LNCaP clone FGC (cell line): ENCODE measurements at regions not wholly inside any gene's neighbourhood (a gene's known extent, or its start where the extent isn't known, plus 50 kb on each side); places are given as distances from the start of the nearest gene placed in this dataset.

Source experiments
- DNase-seq: peaks from one replicate; pipeline ENCODE4 v3.0.0-alpha.2; 2011; ENCODE audit warnings: low read depth
- H3K4me3 ChIP-seq: 2 replicates; pipeline ENCODE4 v1.5.1; 2011; ENCODE audit warnings: mild to moderate bottlenecking, low read depth, low read length, control low read depth
- CTCF ChIP-seq: IDR thresholded peaks from 2 replicates; pipeline ENCODE4 v1.5.1; 2012; ENCODE audit warnings: mild to moderate bottlenecking; ENCODE audit not compliant: control insufficient read depth, insufficient read depth; ENCODE audit errors: extremely low read depth

- DNase-seq: no peak
- TF ChIP-seq CTCF: no peak
- H3K4me3 ChIP-seq: no peak overlapping the region
Observed at GRCh38 chr15:62874064-62874463, 168.5 kb upstream of the TPM1 start.

DNA sequence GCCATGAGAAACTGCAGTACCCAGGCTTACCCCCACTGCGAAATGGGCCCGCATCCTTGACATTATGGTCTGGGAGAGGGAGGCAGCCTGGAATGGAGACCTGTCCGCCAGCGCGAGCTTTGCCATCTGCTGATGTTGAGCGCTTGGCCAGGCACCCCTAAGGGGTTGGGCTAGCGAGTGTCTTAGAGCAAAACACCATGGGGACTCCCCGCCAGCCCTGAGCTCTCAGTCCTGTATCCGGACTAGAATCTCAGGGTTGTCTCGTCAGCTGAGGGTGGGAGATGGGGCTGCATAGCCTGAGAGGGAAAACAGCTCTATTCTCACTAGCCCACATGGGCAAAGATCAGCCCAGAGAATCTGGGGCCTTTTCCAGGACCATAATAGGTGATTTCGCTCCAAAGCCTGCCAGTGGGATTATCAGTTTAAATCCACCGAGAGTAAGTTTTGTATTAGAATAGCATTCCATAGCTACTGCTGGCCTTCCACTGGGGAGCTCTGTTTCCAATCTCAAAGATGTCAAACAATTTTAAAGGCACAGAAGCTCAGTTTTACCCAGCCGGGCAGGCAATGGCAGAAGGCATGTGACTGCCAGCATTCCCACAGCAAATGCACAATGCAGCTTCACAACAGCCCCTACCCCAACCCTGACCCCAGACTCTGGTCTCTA is 167.5 kb upstream of the TPM1 start:
- no peak for TF ChIP-seq CTCF
- H3K4me3 ChIP-seq: no peak overlapping the region
- DNase-seq: no peak

- no peak for TF ChIP-seq CTCF
- DNase-seq: no peak
- no peak overlapping the region for H3K4me3 ChIP-seq
Observed at GRCh38 chr15:62875626-62876021, 166.9 kb upstream of the TPM1 start.

- DNase-seq: no peak
Observed at GRCh38 chr15:62877276-62877857, 165.2 kb upstream of the TPM1 start.

GRCh38 chr15:62878070-62878469 is 164.5 kb upstream of the TPM1 start:
- no peak for TF ChIP-seq CTCF
- no peak for DNase-seq
- H3K4me3 ChIP-seq: no peak overlapping the region

More at GRCh38 chr15:62877276-62877857, 165.2 kb upstream of the TPM1 start:
- no peak for TF ChIP-seq CTCF
- H3K4me3 ChIP-seq: no peak overlapping the region

GRCh38 chr15:62879770-62880169 is 162.8 kb upstream of the TPM1 start:
- no peak for DNase-seq
- TF ChIP-seq CTCF: no peak

GRCh38 chr15:62880278-62880677 is 162.3 kb upstream of the TPM1 start:
- no peak for TF ChIP-seq CTCF
- no peak for DNase-seq
- no peak overlapping the region for H3K4me3 ChIP-seq

More at GRCh38 chr15:62879770-62880169, 162.8 kb upstream of the TPM1 start:
- no peak overlapping the region for H3K4me3 ChIP-seq
